Activated CD4-positive, alpha-beta T cell treated with anti-CD3 and anti-CD28 coated beads, Interleukin-2, amount 50 U/mL, for 4 hours (primary cell): ENCODE measurements at regions not wholly inside any gene's neighbourhood (a gene's known extent, or its start where the extent isn't known, plus 50 kb on each side); places are given as distances from the start of the nearest gene placed in this dataset.

Experiments used
- DNase-seq, 2 experiments: peaks; one replicate each; pipeline ENCODE4 v3.0.0-alpha.2; 2020

DNA sequence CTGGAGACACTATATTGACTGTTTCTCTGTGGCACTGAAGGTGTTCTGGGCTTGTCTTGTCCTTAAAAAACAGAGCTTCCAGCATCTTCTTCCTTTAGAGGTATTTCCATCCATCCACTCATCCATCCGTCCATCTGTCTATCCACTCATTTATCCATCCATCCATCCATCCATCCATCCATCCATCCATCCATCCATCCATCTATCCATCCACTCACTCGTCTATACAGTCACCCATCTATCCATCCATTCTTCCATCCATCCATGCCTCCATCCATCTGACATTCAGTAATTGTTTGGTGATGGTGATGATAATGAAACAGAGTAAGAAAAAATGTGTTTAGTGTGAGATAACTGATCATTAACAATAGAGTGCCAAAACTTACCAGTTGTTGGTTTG lies 334.8 kb downstream of the NSG2 start:
- no peak for DNase-seq

GRCh38 chr5:174381241-174381640 lies 335.7 kb downstream of the NSG2 start:
- DNase-seq, result no peak

GRCh38 chr5:174383210-174384167 lies 338.0 kb downstream of the NSG2 start:
- no peak for DNase-seq

GRCh38 chr5:174384509-174384947 lies 339.0 kb downstream of the NSG2 start:
- DNase-seq, result no peak

GRCh38 chr5:174386306-174386705 lies 338.1 kb upstream of the MSX2 start:
- DNase-seq, result no peak

DNA sequence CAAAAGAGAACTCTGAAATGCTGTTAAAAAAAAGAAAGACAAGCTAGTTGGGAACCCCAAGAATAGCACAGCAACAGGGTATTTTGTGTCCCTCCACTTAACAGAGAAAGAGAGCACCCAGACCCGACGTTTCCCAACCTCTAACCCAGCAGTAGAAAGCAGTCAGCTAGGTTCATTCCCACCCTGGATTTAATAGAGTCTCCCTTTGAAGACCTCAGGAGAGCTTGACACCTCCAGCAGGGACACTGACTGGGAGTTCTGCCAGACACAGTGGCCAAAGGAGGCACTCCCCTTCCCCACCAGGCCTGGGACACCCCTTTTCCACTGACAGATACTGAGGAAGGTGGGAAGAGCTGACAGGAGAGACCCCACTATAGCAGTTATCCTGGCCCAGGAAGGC lies 337.5 kb upstream of the MSX2 start:
- no peak for DNase-seq

GRCh38 chr5:174387448-174387847 lies 336.9 kb upstream of the MSX2 start:
- no peak for DNase-seq

DNA sequence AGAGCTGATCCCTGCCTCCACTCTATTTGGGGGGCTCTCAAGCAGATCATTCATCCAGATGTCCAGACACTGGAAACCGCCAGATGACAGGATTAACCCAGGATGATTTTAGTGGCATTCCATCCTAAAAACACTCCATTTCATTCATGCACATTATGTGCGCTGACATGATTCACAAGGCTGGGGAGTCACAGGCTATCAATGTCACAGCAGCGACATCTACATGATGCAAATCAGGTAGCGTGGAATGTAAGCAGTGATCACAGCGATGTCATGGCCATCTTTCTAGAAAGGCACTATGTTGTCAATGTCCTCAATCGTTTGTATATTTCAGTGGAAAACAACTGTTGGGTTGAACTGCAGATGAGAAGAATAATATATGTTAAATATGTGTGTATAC lies 331.5 kb upstream of the MSX2 start:
- DNase-seq, result no peak

DNA sequence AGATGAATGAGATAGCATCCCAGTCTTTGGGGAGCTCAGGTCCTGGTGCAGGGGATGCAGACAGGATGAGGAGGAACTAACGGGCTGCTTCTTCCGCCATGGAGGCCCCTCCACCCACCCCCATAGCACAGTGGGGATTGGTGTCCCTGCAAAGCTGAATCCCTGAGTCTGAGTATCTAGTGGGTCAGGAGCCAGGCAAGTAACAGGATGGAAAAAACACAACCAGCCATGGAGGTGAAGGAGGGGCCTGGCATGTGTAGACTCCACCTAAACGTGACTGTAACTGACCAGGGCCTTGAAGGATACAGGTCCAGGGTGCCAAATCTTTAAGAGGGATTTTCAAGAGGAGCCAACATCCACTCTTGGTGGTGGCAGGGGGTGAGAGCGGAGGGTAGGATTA lies 327.8 kb upstream of the MSX2 start:
- DNase-seq, result no peak

- no peak for DNase-seq
Observed at GRCh38 chr5:174397206-174397605, 327.2 kb upstream of the MSX2 start.

DNA sequence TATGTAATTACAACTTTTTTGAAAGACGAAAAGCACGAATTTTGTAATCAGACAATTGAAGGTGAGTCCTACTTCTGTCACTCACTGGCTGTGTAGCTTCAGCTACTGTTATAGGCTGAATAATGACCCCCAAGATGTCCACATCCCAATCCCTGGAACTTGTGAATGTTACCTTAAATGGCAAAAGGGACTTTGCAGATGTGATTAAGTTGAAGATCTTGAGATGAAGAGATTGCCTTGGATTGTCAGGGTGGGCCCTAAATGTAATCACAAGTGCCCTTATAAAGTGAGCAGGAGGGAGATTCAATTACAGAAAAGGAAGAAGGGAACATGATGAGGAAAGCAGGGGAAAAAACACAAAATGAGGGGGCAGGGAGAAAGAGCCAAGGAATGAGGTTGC lies 326.2 kb upstream of the MSX2 start:
- DNase-seq, result no peak

- DNase-seq, result no peak
Observed at GRCh38 chr5:174399411-174399810, 325.0 kb upstream of the MSX2 start.

- no peak for DNase-seq
Observed at GRCh38 chr5:174400461-174400860, 323.9 kb upstream of the MSX2 start.

- no peak for DNase-seq
Observed at GRCh38 chr5:174401793-174402192, 322.6 kb upstream of the MSX2 start.

GRCh38 chr5:174402222-174402812 lies 322.1 kb upstream of the MSX2 start:
- DNase-seq, result no peak

- DNase-seq, result no peak
Observed at GRCh38 chr5:174404848-174405247, 319.5 kb upstream of the MSX2 start.

DNA sequence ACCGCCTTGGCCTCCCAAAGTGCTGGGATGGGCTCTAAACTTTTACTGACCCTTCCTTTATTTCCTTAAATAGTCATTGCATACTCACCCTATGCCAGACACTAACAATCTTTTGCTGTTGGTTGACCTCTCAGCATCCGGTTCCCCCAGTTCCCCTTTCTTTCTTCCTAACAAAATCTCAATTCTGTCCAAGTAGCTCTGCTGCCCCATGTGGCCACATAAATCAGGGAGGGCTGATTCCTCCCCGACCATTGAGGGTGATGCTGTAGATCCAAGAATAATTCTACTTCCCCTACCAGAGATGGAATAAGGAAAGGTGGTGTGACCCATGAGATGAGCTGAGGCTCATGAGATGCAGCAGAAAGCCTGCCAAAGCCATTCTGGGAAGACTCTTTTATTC lies 315.3 kb upstream of the MSX2 start:
- DNase-seq, result no peak

DNA sequence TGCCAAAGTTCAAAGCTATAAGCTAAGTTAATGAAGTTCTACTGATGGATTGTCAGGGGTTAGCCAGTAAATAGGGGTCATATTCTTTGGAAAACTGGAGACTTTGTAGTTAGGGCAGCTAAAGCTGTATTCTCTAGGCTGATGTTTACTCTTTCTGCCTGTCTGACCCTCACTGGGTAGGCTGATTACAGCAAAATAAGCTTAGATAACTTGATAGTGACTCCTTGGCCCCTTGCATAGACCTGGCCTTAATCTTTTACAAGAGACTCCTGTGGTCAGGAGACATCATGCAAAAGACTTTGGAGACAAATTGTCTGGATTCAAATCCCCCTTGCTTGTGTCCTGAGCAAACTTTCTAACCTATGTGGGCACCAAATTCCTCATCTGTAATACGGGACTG lies 314.4 kb upstream of the MSX2 start:
- no peak for DNase-seq

GRCh38 chr5:174410716-174411478 lies 313.5 kb upstream of the MSX2 start:
- no peak for DNase-seq

DNA sequence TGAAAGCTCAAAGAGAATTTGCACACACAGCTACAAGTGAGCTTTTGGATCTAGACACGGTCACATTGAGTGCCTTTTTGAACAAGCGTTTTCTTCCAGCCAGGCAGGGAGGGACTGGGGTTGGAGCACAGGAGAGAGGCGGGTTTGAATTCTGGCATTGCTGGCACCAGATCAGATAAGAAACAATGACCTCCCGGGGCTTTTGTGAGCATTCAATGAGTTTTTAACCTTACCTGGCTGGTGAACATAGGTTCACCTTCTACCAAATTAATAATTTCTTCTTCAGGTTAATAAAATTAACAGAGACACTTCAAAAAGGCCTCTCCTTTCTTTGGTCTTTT lies 312.9 kb upstream of the MSX2 start:
- DNase-seq, result no peak

DNA sequence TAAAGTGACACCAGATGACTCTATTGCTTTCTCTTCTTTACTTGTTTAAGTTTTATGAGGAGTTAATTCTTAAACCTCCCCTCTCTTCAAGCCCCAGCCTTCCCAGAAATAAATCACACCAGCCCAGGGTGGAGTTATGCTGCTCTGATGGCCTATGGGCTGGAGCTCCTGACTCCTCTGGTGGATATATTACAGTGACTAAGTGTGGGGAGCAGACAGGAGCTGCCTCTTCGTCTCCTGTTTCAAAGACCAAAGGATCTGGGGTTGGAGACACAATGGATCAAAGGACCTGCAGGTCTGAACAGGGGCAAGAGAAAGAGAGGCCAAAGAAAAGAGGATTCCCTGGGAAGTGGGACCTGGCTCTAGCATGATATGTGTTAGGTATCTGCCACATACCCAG lies 312.0 kb upstream of the MSX2 start:
- no peak for DNase-seq

DNA sequence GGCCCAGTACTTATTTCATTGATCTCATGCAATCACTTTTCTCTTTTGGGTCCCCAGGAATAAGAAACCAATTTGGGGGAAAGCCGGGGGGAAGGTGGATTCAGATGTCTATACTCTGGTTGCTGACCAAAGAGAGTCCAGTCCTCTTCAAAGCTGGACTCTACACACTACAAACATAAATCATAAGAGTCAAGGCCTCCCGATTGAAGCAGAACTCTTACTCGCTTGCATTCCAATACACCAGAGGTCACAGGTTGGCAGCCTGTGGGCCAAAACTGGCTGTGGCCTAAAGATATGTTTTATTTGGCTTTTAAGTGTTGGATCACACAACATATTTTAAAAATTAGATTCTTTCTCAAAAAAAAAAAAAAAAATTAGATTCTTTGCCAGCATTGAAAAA lies 311.4 kb upstream of the MSX2 start:
- no peak for DNase-seq

- DNase-seq, result no peak
Observed at GRCh38 chr5:174413567-174414314, 310.6 kb upstream of the MSX2 start.
